DOHH2 (cell line): ENCODE measurements at regions not wholly inside any gene's neighbourhood (a gene's known extent, or its start where the extent isn't known, plus 50 kb on each side); places are given as distances from the start of the nearest gene placed in this dataset.

Experiments used
- H3F3A ChIP-seq: fragments of 200-600 bp; sonication (generic), shearing (Covaris generic); 2 replicates; pipeline ENCODE4 v1.6.0; 2016; ENCODE audit warnings: antibody characterized with exemption, mild to moderate bottlenecking; ENCODE audit not compliant: control insufficient read depth, insufficient read depth
- H3K27ac ChIP-seq: fragments of 200-600 bp; sonication (generic); 2 replicates; pipeline ENCODE4 v1.5.1; 2014; ENCODE audit warnings: low read depth, mild to moderate bottlenecking, low read length, moderate library complexity
- H3K27me3 ChIP-seq: fragments of 200-600 bp; sonication (generic); 2 replicates; pipeline ENCODE4 v1.6.1; 2014; ENCODE audit warnings: mild to moderate bottlenecking, low read length, mixed read lengths; ENCODE audit not compliant: control insufficient read depth
- H3K36me3 ChIP-seq: fragments of 200-600 bp; sonication (generic); 2 replicates; pipeline ENCODE4 v1.6.1; 2014; ENCODE audit warnings: mild to moderate bottlenecking, low read length, moderate library complexity, mixed read lengths; ENCODE audit not compliant: control insufficient read depth
- H3K4me1 ChIP-seq: fragments of 200-600 bp; sonication (generic); 2 replicates; pipeline ENCODE4 v1.6.1; 2014; ENCODE audit warnings: mild to moderate bottlenecking, low read length, mixed read lengths; ENCODE audit not compliant: control insufficient read depth
- H3K4me2 ChIP-seq: fragments of 200-600 bp; sonication (generic); 2 replicates; pipeline ENCODE4 v1.6.0; 2014; ENCODE audit warnings: mild to moderate bottlenecking, low read length, moderate library complexity
- H3K4me3 ChIP-seq: fragments of 200-600 bp; sonication (generic); 2 replicates; pipeline ENCODE4 v1.5.1; 2014; ENCODE audit warnings: mild to moderate bottlenecking, low read length, mixed read lengths
- H3K79me2 ChIP-seq: fragments of 200-600 bp; sonication (generic); 2 replicates; pipeline ENCODE4 v1.6.1; 2014; ENCODE audit warnings: mild to moderate bottlenecking, low read length, mixed read lengths; ENCODE audit not compliant: control insufficient read depth
- H3K9me2 ChIP-seq: fragments of 200-600 bp; sonication (generic); replicated peaks from 2 replicates; pipeline ENCODE4 v1.6.1; 2014; ENCODE audit warnings: mild to moderate bottlenecking, low read length, mixed read lengths; ENCODE audit not compliant: control insufficient read depth
- H3K9me3 ChIP-seq: fragments of 200-600 bp; sonication (generic); 2 replicates; pipeline ENCODE4 v1.6.1; 2014; ENCODE audit warnings: antibody characterized with exemption, low read length, mixed read lengths; ENCODE audit not compliant: control insufficient read depth, insufficient read depth
- H4K20me1 ChIP-seq: fragments of 200-600 bp; sonication (generic); 2 replicates; pipeline ENCODE4 v1.6.0; 2014; ENCODE audit warnings: low read depth, mild to moderate bottlenecking, antibody characterized with exemption, low read length, moderate library complexity; ENCODE audit not compliant: control insufficient read depth, insufficient read depth
- CTCF ChIP-seq: fragments of 200-600 bp; sonication (generic); IDR thresholded peaks from one replicate; pipeline ENCODE4 v1.5.1; 2014; ENCODE audit warnings: antibody characterized with exemption, mild to moderate bottlenecking, low read depth, low read length; ENCODE audit not compliant: poor library complexity, severe bottlenecking
- EZH2phosphoT487 ChIP-seq: fragments of 200-600 bp; sonication (generic); IDR thresholded peaks from 2 replicates; pipeline ENCODE4 v1.6.1; 2017; ENCODE audit warnings: borderline replicate concordance, mild to moderate bottlenecking, antibody characterized with exemption, low read length, moderate library complexity, mixed read lengths

GRCh38 chr7:116447966-116448839 lies 51.3 kb upstream of the CAV2 start:
- Histone ChIP-seq H3K4me1 (no peaks in the 10 kb centered on the region), H3K4me3 (no peak overlapping the region), H3K4me2 (no peak overlapping the region), H4K20me1 (no peaks in the 10 kb centered on the region), H3K27me3 (no peaks in the 10 kb centered on the region), H3K79me2 (no peaks in the 10 kb centered on the region), H3K9me2 (no peaks in the 10 kb centered on the region), H3F3A (no peaks in the 10 kb centered on the region), H3K9me3 (no peaks in the 10 kb centered on the region), H3K27ac (no peak overlapping the region), H3K36me3 (no peaks in the 10 kb centered on the region)
- no peak for TF ChIP-seq EZH2phosphoT487
- no peak for TF ChIP-seq CTCF

GRCh38 chr7:116449441-116449840 lies 50.1 kb upstream of the CAV2 start:
- Histone ChIP-seq H3F3A (no peaks in the 10 kb centered on the region), H3K27ac (no peak overlapping the region), H3K79me2 (no peaks in the 10 kb centered on the region)

More at GRCh38 chr7:116449441-116449840, 50.1 kb upstream of the CAV2 start:
- no peaks in the 10 kb centered on the region for H3K4me1 ChIP-seq
- no peak for TF ChIP-seq EZH2phosphoT487
- TF ChIP-seq CTCF = no peak
- H4K20me1 ChIP-seq = no peaks in the 10 kb centered on the region
- H3K4me3 ChIP-seq = no peak overlapping the region
- no peak overlapping the region for H3K4me2 ChIP-seq
- no peaks in the 10 kb centered on the region for H3K9me2 ChIP-seq
- H3K27me3 ChIP-seq = no peaks in the 10 kb centered on the region
- H3K9me3 ChIP-seq = no peaks in the 10 kb centered on the region
- H3K36me3 ChIP-seq = no peaks in the 10 kb centered on the region
